Vagina (tissue), 2 donors: ENCODE measurements at regions not wholly inside any gene's neighbourhood (a gene's known extent, or its start where the extent isn't known, plus 50 kb on each side); places are given as distances from the start of the nearest gene placed in this dataset.

Experiments used
- DNase-seq, 2 donors: peaks; one replicate each; pipeline ENCODE4 v3.0.0-alpha.2; 2017; ENCODE audit errors: extremely low spot score in 2 of 2
- H3K27ac ChIP-seq: fragments of 200-600 bp; sonication (generic); one replicate; pipeline ENCODE4 v1.5.1; 2019
- H3K27me3 ChIP-seq: fragments of 200-600 bp; sonication (generic); one replicate; pipeline ENCODE4 v1.5.1; 2019
- H3K36me3 ChIP-seq, 2 donors: fragments of 200-600 bp; sonication (generic); one replicate each; pipeline ENCODE4 v1.5.1; 2017 to 2019
- H3K4me1 ChIP-seq: fragments of 200-600 bp; sonication (generic); one replicate; pipeline ENCODE4 v1.5.1; 2019
- H3K4me3 ChIP-seq, 2 donors: fragments of 200-600 bp; sonication (generic); 1 replicate in 1 of 2; 2 replicates in 1 of 2; pipeline ENCODE4 v1.5.1; 2016 to 2019
- H3K9me3 ChIP-seq: fragments of 200-600 bp; sonication (generic); one replicate; pipeline ENCODE4 v1.5.1; 2019
- POLR2A ChIP-seq, 2 donors: fragments of 450-650 bp; IDR thresholded peaks; one replicate each; pipeline ENCODE4 v1.6.1; 2017; ENCODE audit warnings: antibody characterized with exemption in 2 of 2, mild to moderate bottlenecking in 2 of 2, moderate library complexity in 2 of 2
- POLR2AphosphoS5 ChIP-seq, 2 donors: sonication (generic); formaldehyde crosslinking; IDR thresholded peaks; one replicate each; pipeline ENCODE4 v1.9.0; 2017; ENCODE audit warnings: antibody characterized with exemption in 2 of 2, mild to moderate bottlenecking in 2 of 2, low read depth in 1 of 2; ENCODE audit not compliant: insufficient read depth in 1 of 2
- intact Hi-C: fragments of 100-400 bp; cut with DNase I; formaldehyde crosslinking; loops from one replicate; pipeline ENCODE4 v1.15.1; 2023
- TF ChIP-seq, protein P1 (sequence below), 3 experiments: fragments of 450-650 bp in 2 of 3; fragments of 200-600 bp in 1 of 3; sonication (generic) in 1 of 3; IDR thresholded peaks; one replicate each; pipeline ENCODE4 v1.5.1; 2017 to 2019; ENCODE audit warnings: antibody characterized with exemption in 3 of 3, mild to moderate bottlenecking in 2 of 3, moderate library complexity in 2 of 3

DNA sequence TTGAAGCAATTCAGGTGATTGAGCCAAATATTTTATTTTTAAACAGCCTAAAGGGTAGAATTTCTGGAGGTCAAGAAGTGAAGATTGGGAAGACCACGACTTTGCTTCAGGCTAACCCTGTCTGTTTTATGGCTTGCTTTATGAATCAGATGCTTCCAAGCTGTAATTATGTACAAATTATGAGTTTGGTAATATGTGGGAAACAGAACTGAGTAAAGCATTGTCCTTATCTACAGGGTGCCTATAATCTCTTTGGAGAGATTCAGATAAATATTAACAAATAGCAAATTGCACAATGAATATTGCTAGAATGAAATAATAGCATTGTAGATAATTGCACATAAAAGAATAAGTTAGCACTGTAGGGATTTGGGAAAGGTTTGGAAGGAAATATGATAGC, 539.4 kb upstream of the CDH2 start:
- intact Hi-C loops: no loop called here
- no peak overlapping the region for H3K4me3 ChIP-seq
- no peak for DNase-seq

DNA sequence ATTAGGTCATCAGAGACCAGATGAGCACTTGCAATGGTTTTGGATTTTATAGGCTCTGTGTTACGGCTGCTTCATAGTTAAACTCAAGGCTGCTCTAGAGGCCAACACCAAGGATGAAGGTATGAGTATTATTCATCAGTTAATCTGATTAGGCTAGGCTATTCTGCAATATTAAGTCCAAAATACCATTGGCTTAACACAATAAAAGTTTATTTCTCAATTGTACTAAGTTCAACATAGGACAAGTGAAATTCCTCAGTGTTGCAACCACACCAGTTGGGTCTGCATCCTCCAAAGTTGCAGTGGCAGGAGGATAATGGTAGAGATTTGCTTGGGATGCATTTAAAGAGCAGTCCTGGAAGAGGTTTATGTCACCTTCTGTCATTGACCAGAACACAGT, 538.3 kb upstream of the CDH2 start:
- Histone ChIP-seq H3K4me1 (no peaks in the 10 kb centered on the region), H3K27me3 (no peaks in the 10 kb centered on the region), H3K4me3 (no peak overlapping the region), H3K27ac (no peak overlapping the region), H3K9me3 (no peaks in the 10 kb centered on the region), H3K36me3 (no peaks in the 10 kb centered on the region)
- TF ChIP-seq POLR2A (IDR thresholded peaks at IDR 0.05) (no peak), POLR2AphosphoS5 (IDR thresholded peaks at IDR 0.05; ENCODE audit: insufficient read depth in 1 of 2, low read depth in 1 of 2) (no peak)
- TF ChIP-seq, protein P1, sequence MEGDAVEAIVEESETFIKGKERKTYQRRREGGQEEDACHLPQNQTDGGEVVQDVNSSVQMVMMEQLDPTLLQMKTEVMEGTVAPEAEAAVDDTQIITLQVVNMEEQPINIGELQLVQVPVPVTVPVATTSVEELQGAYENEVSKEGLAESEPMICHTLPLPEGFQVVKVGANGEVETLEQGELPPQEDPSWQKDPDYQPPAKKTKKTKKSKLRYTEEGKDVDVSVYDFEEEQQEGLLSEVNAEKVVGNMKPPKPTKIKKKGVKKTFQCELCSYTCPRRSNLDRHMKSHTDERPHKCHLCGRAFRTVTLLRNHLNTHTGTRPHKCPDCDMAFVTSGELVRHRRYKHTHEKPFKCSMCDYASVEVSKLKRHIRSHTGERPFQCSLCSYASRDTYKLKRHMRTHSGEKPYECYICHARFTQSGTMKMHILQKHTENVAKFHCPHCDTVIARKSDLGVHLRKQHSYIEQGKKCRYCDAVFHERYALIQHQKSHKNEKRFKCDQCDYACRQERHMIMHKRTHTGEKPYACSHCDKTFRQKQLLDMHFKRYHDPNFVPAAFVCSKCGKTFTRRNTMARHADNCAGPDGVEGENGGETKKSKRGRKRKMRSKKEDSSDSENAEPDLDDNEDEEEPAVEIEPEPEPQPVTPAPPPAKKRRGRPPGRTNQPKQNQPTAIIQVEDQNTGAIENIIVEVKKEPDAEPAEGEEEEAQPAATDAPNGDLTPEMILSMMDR (IDR thresholded peaks at IDR 0.05): no peak
- intact Hi-C loops: no loop called here
- no peak for DNase-seq

More for the DNA sequence above, 539.4 kb upstream of the CDH2 start:
- TF ChIP-seq POLR2AphosphoS5 (IDR thresholded peaks at IDR 0.05; ENCODE audit: insufficient read depth in 1 of 2, low read depth in 1 of 2): no peak
- TF ChIP-seq, protein P1 (IDR thresholded peaks at IDR 0.05): no peak
- no peak for TF ChIP-seq POLR2A (IDR thresholded peaks at IDR 0.05)
- Histone ChIP-seq H3K36me3 (no peaks in the 10 kb centered on the region), H3K9me3 (no peaks in the 10 kb centered on the region), H3K27me3 (no peaks in the 10 kb centered on the region), H3K27ac (no peak overlapping the region), H3K4me1 (no peaks in the 10 kb centered on the region)

DNA sequence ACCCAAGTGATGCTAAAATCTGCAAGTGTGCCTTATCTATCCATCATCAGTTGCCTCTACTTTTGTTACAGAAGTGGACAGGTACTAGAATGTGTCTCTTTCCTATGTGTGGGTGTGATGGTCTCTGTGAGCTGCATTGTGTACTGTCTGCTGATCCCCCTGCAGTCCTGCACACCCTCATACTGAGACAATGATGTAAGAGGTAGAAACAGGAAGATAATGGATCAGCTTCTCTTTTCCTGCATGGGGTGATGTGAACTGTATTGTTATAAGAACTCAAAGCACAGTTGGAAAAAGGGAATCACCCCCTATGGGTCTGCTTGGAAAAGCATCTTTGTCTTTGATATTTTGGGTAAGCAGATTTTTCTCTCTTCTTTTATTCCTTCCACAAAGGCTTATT, 537.6 kb upstream of the CDH2 start:
- Histone ChIP-seq H3K27ac (no peak overlapping the region), H3K27me3 (no peaks in the 10 kb centered on the region), H3K4me1 (no peaks in the 10 kb centered on the region), H3K9me3 (no peaks in the 10 kb centered on the region), H3K4me3 (no peak overlapping the region), H3K36me3 (no peaks in the 10 kb centered on the region)
- intact Hi-C loops: no loop called here
- TF ChIP-seq POLR2A (IDR thresholded peaks at IDR 0.05) (no peak), POLR2AphosphoS5 (IDR thresholded peaks at IDR 0.05; ENCODE audit: insufficient read depth in 1 of 2, low read depth in 1 of 2) (no peak)
- TF ChIP-seq, protein P1 (IDR thresholded peaks at IDR 0.05): no peak
- DNase-seq: no peak

DNA sequence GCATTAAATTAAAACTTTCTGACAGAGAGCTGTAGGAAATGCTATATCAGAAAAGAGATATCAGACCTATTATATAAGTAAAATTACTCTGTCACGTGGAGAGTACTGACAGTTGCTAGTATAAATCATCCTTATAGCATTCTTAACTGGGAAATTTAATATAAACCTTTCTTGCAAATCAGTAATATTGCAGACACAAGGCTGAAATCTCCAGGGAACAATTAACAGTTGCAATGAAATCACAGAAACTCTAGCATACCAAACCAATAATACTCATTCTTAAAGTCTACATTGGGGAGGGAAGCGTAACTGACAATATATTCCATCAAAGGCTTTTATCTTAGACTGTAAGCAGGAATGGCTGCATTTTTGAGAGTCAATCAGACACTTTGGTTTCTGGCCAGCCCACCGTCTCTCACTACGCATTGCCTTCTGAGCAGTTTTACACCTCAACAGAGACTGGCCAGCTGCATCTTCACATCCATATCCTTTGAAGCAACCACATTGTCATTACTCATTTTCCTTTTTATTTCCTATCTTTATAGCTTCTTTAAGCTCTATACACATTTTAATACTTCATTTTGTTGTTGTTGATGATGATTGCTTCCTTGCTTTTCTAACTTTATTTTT, 536.0 kb upstream of the CDH2 start:
- H3K4me3 ChIP-seq: no peak overlapping the region
- no peak for TF ChIP-seq POLR2A (IDR thresholded peaks at IDR 0.05)
- TF ChIP-seq, protein P1 (IDR thresholded peaks at IDR 0.05): no peak
- no peak for TF ChIP-seq POLR2AphosphoS5 (IDR thresholded peaks at IDR 0.05; ENCODE audit: insufficient read depth in 1 of 2, low read depth in 1 of 2)

DNA sequence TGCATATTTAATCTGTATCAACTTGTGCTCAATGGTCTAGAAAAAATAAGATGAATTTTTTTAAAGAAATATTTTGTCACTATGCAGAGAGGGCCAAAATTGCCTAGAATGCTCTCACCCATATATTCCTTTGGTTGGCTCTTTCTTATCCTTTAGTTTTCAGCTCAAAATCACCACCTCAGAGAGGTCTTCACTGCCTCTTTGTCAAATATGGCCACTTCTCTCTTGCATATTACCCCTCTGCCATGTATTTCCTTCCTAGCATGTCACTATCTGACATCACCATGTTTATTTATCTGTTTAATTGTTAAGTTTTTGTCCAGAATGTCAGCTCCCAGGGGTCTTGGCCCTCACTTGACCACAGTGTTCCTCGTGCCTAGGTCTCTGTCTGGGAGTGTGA, 535.2 kb upstream of the CDH2 start:
- intact Hi-C loops: no loop called here
- Histone ChIP-seq H3K27ac (no peak overlapping the region), H3K9me3 (no peaks in the 10 kb centered on the region), H3K4me1 (no peaks in the 10 kb centered on the region), H3K4me3 (no peak overlapping the region), H3K36me3 (no peaks in the 10 kb centered on the region), H3K27me3 (no peaks in the 10 kb centered on the region)
- DNase-seq: no peak
- TF ChIP-seq POLR2AphosphoS5 (IDR thresholded peaks at IDR 0.05; ENCODE audit: insufficient read depth in 1 of 2, low read depth in 1 of 2): no peak
- TF ChIP-seq, protein P1 (IDR thresholded peaks at IDR 0.05): no peak
- TF ChIP-seq POLR2A (IDR thresholded peaks at IDR 0.05): no peak

More for the DNA sequence above, 536.0 kb upstream of the CDH2 start:
- Histone ChIP-seq H3K9me3 (no peaks in the 10 kb centered on the region), H3K36me3 (no peaks in the 10 kb centered on the region), H3K27ac (no peak overlapping the region), H3K4me1 (no peaks in the 10 kb centered on the region), H3K27me3 (no peaks in the 10 kb centered on the region)
- intact Hi-C loops: no loop called here
- no peak for DNase-seq
